HG03442 (cell line): ENCODE measurements at regions not wholly inside any gene's neighbourhood (a gene's known extent, or its start where the extent isn't known, plus 50 kb on each side); places are given as distances from the start of the nearest gene placed in this dataset.

Source experiments
- ATAC-seq: cut with Tn5 transposase; IDR thresholded peaks from one replicate; pipeline ENCODE4 v1.9.1; 2021; ENCODE audit warnings: mild to moderate bottlenecking, moderate library complexity; ENCODE audit not compliant: unreplicated experiment

- ATAC-seq, result no peak
Observed at GRCh38 chr6:160895562-160895961, 96.0 kb upstream of the MAP3K4 start.

DNA sequence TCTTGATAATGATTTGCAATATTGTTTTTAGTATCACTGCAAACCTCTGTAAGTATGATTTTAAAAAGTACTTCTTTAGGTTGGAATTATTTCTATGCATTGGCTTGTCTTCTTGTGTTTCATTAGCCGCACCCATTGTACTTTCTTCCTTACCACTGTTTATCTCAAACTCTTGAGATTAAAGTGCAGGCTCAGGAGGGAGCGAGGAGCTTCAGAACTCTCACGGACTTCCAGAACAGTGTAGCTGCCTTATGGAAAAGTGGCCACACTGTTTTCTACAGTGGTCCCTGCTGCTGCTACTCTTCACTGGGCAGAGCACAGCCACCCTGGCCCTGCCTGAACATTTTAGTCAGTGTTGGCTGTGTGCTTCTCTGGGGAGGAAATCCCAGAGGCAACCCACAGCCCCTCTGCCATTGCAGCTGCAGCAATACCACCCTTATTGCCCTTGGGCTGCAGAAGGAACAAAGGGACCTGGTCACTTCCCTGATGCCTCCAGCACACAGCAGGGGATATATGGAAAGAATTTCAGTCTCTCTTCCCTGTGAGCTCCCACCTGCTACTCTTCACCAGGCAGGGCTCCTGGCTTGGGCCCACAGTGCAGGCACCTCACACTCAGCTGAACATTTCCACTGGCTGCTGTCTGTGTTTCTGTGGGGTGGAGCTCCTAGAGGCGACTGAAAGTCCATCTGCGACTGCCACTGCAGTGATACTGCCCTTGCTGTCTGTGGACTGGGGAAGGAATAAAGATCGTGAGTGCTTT, 91.7 kb upstream of the MAP3K4 start:
- ATAC-seq, result no peak

DNA sequence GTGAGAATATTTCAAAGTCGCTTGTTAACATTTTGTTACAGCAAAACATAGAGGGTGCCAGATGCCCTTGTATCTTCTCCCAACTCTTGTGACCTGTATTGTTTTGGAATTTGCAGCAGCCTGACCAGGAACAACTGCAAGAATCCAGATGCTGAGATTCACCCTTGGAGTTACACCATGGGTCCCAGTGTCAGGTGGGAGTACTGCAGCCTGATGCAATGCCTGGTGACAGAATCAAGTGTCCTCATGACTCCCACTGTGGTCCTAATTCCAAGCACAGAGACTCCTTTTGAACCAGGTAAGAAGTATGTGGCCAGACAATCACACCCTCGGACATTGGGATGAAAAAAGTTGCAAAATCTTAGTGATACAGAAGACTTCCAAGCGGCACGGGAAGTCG, 79.6 kb upstream of the MAP3K4 start:
- no peak for ATAC-seq

- no peak for ATAC-seq
Observed at GRCh38 chr6:160912411-160912810, 79.2 kb upstream of the MAP3K4 start.

GRCh38 chr6:160917572-160917971, 74.0 kb upstream of the MAP3K4 start:
- ATAC-seq, result no peak

DNA sequence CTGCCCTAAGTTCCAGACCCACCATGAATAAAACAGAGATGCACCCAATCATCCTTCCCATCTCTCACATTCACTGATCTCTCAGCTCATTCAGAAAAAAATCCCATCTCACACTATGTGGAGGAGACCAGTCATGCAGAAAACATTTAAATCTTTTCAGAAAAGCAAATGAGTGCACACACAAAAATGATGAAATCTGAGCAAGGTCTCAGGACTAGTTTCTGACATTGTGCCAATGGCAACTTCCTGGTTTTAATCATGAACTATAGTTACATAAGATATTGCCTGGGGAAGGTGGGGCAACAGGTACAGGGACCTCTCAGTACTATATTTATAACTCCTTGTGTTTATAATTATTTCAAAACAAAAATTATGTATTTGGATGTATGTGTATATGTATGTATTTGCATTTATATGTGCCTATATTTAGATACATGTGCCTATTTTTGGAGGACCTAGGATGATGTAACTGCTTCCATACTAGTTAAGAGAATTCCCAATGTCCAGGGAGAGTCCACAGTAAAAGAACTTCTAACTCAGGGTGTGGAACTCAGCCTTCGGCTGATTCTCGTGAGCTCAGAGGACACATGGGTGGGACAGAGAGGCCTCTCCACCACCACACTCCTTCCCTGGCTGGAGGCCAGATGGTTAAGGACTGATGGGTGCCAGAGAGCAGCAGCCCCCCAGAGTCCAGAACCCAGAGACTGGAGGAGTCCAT, 71.7 kb upstream of the MAP3K4 start:
- no peak for ATAC-seq

DNA sequence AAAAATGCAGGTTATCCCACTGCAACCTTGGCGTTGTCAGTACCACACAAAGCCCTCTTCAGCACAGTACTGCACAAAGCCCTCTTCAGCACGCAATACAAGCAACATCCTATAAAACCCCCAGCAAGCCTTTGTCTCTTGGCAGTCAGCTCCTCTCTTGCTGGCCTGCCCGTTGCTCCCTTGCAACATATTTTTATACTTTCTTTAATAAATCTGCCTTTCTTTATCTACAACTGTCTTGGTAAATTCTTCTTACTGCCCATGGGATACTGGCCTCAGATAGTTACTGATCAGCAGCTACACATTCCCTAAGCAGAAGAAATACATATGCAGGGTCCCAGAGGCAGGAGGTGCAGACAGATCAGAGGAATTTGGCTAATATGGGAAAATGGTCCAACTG, 70.5 kb upstream of the MAP3K4 start:
- no peak for ATAC-seq

- no peak for ATAC-seq
Observed at GRCh38 chr6:160926281-160927276, 65.0 kb upstream of the MAP3K4 start.

DNA sequence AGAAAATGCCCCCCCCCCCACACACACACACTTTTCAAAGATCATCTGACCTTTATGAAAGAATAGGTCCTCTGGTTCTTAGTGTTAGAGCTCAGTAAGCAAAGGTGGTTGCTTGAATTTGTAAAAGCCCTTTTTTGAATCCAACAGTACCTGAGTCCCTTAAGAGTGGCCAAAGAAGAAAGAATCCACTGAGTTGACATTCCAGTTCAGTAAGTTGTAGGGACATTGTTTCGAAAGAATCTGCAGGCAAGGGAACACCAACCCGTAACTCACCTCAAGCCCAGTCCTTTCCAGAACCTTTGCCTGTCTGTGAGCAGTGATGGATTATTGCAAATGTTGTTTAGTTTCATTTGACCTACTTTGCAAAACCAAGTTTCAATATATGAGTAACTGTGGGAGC, 64.2 kb upstream of the MAP3K4 start:
- ATAC-seq, result no peak

DNA sequence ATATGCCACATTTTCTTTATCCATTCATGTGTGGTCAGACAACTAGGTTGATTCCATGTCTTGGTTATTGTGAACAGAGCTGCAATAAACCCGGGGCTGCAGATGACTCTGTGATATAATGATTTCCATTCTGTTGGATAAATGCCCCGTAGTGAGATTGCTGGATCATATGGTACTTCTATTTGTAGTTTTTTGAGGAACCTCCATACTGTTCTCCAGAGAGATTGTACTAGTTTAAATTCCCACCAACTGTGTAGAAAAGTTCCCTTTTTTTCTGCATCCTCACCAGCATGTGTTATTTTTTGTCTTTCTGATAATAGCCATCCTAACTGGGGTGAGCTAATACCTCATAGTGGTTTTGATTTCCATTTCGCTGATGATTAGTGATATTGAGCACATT, 62.2 kb upstream of the MAP3K4 start:
- ATAC-seq, result no peak

DNA sequence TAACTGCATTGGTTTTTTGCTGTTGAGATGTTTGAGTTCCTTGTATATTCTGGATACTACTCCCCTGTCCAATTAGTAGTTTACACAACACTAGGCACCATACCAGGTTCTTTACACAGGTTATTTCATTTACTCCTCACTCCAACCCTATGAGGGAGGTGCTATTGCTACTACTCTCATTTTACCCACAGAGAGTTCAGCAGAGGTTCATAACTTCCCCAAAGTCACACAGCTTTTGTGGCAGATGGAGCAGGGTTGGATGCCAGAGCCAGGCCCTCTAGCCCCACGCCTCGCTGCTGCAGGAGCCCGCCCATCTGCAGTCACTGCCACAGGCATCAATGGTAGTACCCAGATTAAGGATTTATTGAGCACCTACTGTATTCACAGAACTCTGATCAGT, 61.7 kb upstream of the MAP3K4 start:
- ATAC-seq, result no peak

DNA sequence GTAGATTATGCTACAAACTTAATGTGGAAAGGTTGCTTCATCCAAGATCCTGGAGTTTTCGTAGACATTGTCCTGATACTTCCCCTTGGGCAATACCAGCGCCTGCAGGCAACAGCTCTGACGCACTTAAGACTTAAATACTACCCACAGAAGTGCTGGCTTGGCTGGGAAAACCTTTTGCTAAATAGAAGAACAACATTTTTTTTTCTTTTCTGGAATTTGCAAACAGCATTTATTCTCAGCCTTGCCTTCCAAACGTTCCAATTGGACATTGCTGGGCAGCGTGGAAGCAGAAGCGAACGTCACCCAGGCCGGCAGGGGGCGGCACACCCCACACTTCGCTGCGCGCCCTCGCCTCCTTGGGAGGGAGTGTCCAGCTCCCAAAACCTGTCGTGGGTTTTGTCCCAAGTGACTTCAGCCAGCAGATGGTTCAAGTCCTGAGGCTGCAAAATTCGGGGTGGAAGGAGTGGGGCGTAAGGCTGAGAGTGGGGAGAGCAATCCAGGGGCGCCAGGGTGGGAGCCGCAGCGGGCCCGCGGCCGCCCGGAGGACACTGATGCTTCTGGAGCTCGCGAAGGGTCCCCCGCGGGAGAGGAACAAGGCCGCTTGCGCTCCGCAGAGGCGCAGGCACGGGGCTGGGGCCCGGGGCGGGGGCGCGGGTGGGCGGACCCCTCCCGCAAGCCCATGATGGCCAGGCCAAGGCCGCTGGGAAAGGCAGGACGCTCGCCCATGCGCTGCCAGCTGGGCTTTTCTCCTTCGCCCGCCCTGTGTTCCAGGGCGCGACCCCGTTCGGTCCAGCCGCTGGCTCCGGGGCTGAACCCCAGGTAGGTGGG, 60.8 kb upstream of the MAP3K4 start:
- peak; percentile 75 for ATAC-seq

GRCh38 chr6:160931378-160932310, 59.9 kb upstream of the MAP3K4 start:
- ATAC-seq, result no peak

- no peak for ATAC-seq
Observed at GRCh38 chr6:160933256-160933655, 58.3 kb upstream of the MAP3K4 start.

DNA sequence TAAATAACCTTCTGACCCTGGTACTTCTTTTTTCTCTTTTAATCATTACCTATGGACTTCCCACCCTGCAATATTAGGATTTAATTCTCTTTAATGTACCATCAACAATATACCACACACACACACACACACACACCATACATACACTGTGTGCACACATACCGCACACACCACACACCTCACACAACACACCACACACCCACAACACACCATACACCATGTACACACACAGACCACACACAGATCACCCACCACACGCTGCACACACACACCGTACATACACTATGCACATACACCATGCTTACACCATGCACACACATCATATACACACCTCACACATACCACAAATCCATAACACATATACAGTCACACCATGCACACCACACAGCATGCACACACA, 57.4 kb upstream of the MAP3K4 start:
- ATAC-seq, result no peak

- ATAC-seq, result no peak
Observed at GRCh38 chr6:160940197-160940596, 51.4 kb upstream of the MAP3K4 start.
